K562 (cell line): ENCODE measurements at regions not wholly inside any gene's neighbourhood (a gene's known extent, or its start where the extent isn't known, plus 50 kb on each side); places are given as distances from the start of the nearest gene placed in this dataset.

Source experiments
- AFF4 ChIP-seq: sonication (generic); formaldehyde crosslinking; IDR thresholded peaks from 2 replicates; pipeline ENCODE4 v1.8.0; 2023; ENCODE audit warnings: mild to moderate bottlenecking, missing genetic modification reagents
- BCOR ChIP-seq: fragments of 450-650 bp; IDR thresholded peaks from 2 replicates; pipeline ENCODE4 v1.6.1; 2016
- BHLHE40 ChIP-seq: IDR thresholded peaks from 2 replicates; pipeline ENCODE4 v1.6.1; 2011; ENCODE audit warnings: low read length, improper control_type of control experiment
- ERF ChIP-seq: fragments of 450-650 bp; formaldehyde crosslinking; IDR thresholded peaks from 2 replicates; pipeline ENCODE4 v1.4.0; 2020; ENCODE audit warnings: mild to moderate bottlenecking, mixed read lengths
- FOXO4 ChIP-seq: fragments of 450-650 bp; formaldehyde crosslinking; IDR thresholded peaks from 2 replicates; pipeline ENCODE4 v1.4.0; 2020; ENCODE audit warnings: mild to moderate bottlenecking, moderate library complexity
- KDM2B ChIP-seq: fragments of 250-450 bp; sonication (Bioruptor Pico); IDR thresholded peaks from 2 replicates; pipeline ENCODE4 v1.8.0; 2021; ENCODE audit warnings: mild to moderate bottlenecking, moderate library complexity
- KLF6 ChIP-seq: fragments of 250-450 bp; sonication (Bioruptor Pico); IDR thresholded peaks from 2 replicates; pipeline ENCODE4 v1.4.0; 2020; ENCODE audit warnings: mild to moderate bottlenecking, moderate library complexity, borderline replicate concordance
- MYNN ChIP-seq, 2 experiments: sonication (generic); formaldehyde crosslinking in 1 of 2; IDR thresholded peaks; 2 replicates each; pipeline versions ENCODE4 v1.5.0 to v1.6.1; 2016 to 2020; ENCODE audit warnings: antibody characterized with exemption in 1 of 2, missing genetic modification reagents in 1 of 2
- NFXL1 ChIP-seq: fragments of 450-650 bp; formaldehyde crosslinking; IDR thresholded peaks from 2 replicates; pipeline ENCODE4 v1.4.0; 2021; ENCODE audit warnings: mild to moderate bottlenecking
- NRF1 ChIP-seq, 2 experiments: fragments of 450-650 bp; IDR thresholded peaks in 1 of 2; conservative IDR thresholded peaks in 1 of 2; 2 replicates each; pipeline ENCODE4 v1.6.1; 2014; ENCODE audit warnings: mild to moderate bottlenecking in 2 of 2
- POLR2A ChIP-seq: fragments of 450-650 bp; conservative IDR thresholded peaks from 2 replicates; pipeline ENCODE4 v1.6.1; 2016
- TAF9B ChIP-seq: fragments of 450-650 bp; IDR thresholded peaks from 2 replicates; pipeline ENCODE4 v1.6.1; 2018; ENCODE audit warnings: mild to moderate bottlenecking; ENCODE audit not compliant: partially characterized antibody
- TSHZ1 ChIP-seq: fragments of 250-450 bp; sonication (Bioruptor Pico); IDR thresholded peaks from 2 replicates; pipeline ENCODE4 v1.4.0; 2020; ENCODE audit warnings: mild to moderate bottlenecking, moderate library complexity
- ZFP1 ChIP-seq: fragments of 450-650 bp; formaldehyde crosslinking; IDR thresholded peaks from 2 replicates; pipeline ENCODE4 v1.4.0; 2020; ENCODE audit warnings: mild to moderate bottlenecking, mixed read lengths
- ZNF224 ChIP-seq: sonication (generic); formaldehyde crosslinking; IDR thresholded peaks from 2 replicates; pipeline ENCODE4 v1.8.0; 2022; ENCODE audit warnings: mild to moderate bottlenecking, missing genetic modification reagents
- ZNF584 ChIP-seq: fragments of 200-800 bp; sonication (Bioruptor generic); IDR thresholded peaks from 2 replicates; pipeline ENCODE4 v1.6.1; 2016; ENCODE audit warnings: low read depth, mild to moderate bottlenecking, missing genetic modification characterization, missing compliant biosample characterization
- ZNF655 ChIP-seq: fragments of 250-450 bp; sonication (Bioruptor Pico); IDR thresholded peaks from 2 replicates; pipeline ENCODE4 v1.5.0; 2021
- ZNF76 ChIP-seq: fragments of 250-450 bp; sonication (Bioruptor Pico); IDR thresholded peaks from 2 replicates; pipeline ENCODE4 v1.4.0; 2020; ENCODE audit warnings: mild to moderate bottlenecking, moderate library complexity, borderline replicate concordance
- ZNF766 ChIP-seq: fragments of 200-800 bp; sonication (Bioruptor generic); conservative IDR thresholded peaks from 2 replicates; pipeline ENCODE4 v1.6.1; 2016; ENCODE audit warnings: missing genetic modification characterization, missing compliant biosample characterization
- ZNF79 ChIP-seq: fragments of 250-450 bp; sonication (Bioruptor Pico); IDR thresholded peaks from 2 replicates; pipeline ENCODE4 v1.4.0; 2020; ENCODE audit warnings: low read depth, mild to moderate bottlenecking, moderate library complexity

- TF ChIP-seq ZNF79 (CRISPR knock-in tag) = peak; percentile 89
- TF ChIP-seq NRF1 (conservative IDR thresholded peaks at IDR 0.05 in 1 of 2, IDR thresholded peaks at IDR 0.05 in 1 of 2) = no peak
- peak; percentile 71; the same call in 1 of the 2 replicates for TF ChIP-seq KLF6 (CRISPR knock-in tag)
- TF ChIP-seq ZNF584 (CRISPR knock-in tag) = peak; percentile 75; the same call in 1 of the 2 replicates
- TF ChIP-seq ZFP1 (CRISPR knock-in tag) = 0 out of 2 replicates have a peak, but pooled peaks have one; percentile 29
- TF ChIP-seq NFXL1 (CRISPR knock-in tag) = no peak
- no peak for TF ChIP-seq KDM2B (CRISPR knock-in tag)
- peak; percentile 71 for TF ChIP-seq ZNF766 (CRISPR knock-in tag)
- peak; percentile 95 for TF ChIP-seq ERF (CRISPR knock-in tag)
- TF ChIP-seq POLR2A = no peak
- TF ChIP-seq ZNF76 = peak; percentile 75; the same call in 1 of the 2 replicates
- no peak for TF ChIP-seq ZNF655 (CRISPR knock-in tag)
- TF ChIP-seq MYNN (IDR thresholded peaks at IDR 0.05) = no peak
- TF ChIP-seq MYNN (CRISPR knock-in tag; IDR thresholded peaks at IDR 0.05) = no peak
- 0 out of 2 replicates have a peak, but pooled peaks have one; percentile 30 for TF ChIP-seq TSHZ1 (CRISPR knock-in tag)
- TF ChIP-seq FOXO4 = peak; percentile 77; the same call in 1 of the 2 replicates
- no peak for TF ChIP-seq AFF4 (CRISPR knock-in tag)
- no peak for TF ChIP-seq ZNF224
- TF ChIP-seq TAF9B = no peak
- TF ChIP-seq BHLHE40 = no peak
- no peak for TF ChIP-seq BCOR
These were observed 162.0 kb upstream of the STS start (continued) for GRCh38 chrX:6985537-6985936.
